Esophagus muscularis mucosa (tissue), 4 donors: ENCODE measurements at regions not wholly inside any gene's neighbourhood (a gene's known extent, or its start where the extent isn't known, plus 50 kb on each side); places are given as distances from the start of the nearest gene placed in this dataset.

ENCODE experiments used
- EP300 ChIP-seq: sonication (generic); formaldehyde crosslinking; IDR thresholded peaks from one replicate; pipeline ENCODE4 v1.6.1; 2017; ENCODE audit warnings: antibody characterized with exemption
- POLR2A ChIP-seq: fragments of 450-650 bp; IDR thresholded peaks from one replicate; pipeline ENCODE4 v1.6.1; 2017; ENCODE audit warnings: antibody characterized with exemption, moderate library complexity, mild to moderate bottlenecking, low read depth
- POLR2AphosphoS5 ChIP-seq, 2 donors: sonication (generic); formaldehyde crosslinking; IDR thresholded peaks; one replicate each; pipeline ENCODE4 v1.6.1; 2017; ENCODE audit warnings: antibody characterized with exemption in 2 of 2
- TF ChIP-seq, protein P1 (sequence below), 3 experiments: fragments of 200-600 bp in 2 of 3; fragments of 450-650 bp in 1 of 3; sonication (generic) in 2 of 3; IDR thresholded peaks; one replicate each; pipeline ENCODE4 v1.5.1; 2017 to 2019; ENCODE audit warnings: antibody characterized with exemption in 3 of 3, mild to moderate bottlenecking in 2 of 3, moderate library complexity in 1 of 3

DNA sequence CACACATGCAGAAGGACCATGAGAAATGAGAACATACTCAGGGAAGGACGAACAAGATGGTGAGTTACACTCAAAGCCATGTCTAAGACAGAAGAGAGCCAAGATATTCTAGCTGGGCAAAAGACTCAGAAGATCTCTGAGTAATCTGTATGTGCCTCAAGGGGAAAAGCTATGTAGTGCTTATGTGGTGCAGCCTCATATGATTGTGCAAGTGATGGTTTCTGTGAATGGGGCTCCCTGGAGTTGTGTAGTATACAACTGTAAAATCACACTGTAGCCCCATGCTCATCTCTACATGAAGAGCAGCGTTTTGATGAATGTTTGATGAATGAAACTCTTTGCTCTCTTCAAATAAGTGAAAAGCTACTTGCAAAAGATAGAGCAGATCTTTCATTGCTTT is 57.5 kb downstream of the OSR1 start:
- TF ChIP-seq POLR2AphosphoS5 (IDR thresholded peaks at IDR 0.05) = no peak
- TF ChIP-seq, protein P1, sequence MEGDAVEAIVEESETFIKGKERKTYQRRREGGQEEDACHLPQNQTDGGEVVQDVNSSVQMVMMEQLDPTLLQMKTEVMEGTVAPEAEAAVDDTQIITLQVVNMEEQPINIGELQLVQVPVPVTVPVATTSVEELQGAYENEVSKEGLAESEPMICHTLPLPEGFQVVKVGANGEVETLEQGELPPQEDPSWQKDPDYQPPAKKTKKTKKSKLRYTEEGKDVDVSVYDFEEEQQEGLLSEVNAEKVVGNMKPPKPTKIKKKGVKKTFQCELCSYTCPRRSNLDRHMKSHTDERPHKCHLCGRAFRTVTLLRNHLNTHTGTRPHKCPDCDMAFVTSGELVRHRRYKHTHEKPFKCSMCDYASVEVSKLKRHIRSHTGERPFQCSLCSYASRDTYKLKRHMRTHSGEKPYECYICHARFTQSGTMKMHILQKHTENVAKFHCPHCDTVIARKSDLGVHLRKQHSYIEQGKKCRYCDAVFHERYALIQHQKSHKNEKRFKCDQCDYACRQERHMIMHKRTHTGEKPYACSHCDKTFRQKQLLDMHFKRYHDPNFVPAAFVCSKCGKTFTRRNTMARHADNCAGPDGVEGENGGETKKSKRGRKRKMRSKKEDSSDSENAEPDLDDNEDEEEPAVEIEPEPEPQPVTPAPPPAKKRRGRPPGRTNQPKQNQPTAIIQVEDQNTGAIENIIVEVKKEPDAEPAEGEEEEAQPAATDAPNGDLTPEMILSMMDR (IDR thresholded peaks at IDR 0.05) = no peak
- no peak for TF ChIP-seq POLR2A
- no peak for TF ChIP-seq EP300
